HAP-1 (cell line): ENCODE measurements at regions not wholly inside any gene's neighbourhood (a gene's known extent, or its start where the extent isn't known, plus 50 kb on each side); places are given as distances from the start of the nearest gene placed in this dataset.

Experiments
- DNase-seq, 2 experiments: peaks; one replicate each; pipeline ENCODE4 v3.0.0-alpha.2; 2016 to 2020; ENCODE audit warnings: low spot score in 2 of 2
- H3K27me3 ChIP-seq: fragments of 250-450 bp; sonication (Bioruptor Pico); 2 replicates; pipeline ENCODE4 v1.5.1; 2020; ENCODE audit warnings: low read depth, mild to moderate bottlenecking, moderate library complexity
- H3K36me3 ChIP-seq: fragments of 250-450 bp; sonication (Bioruptor Pico); replicated peaks from 2 replicates; pipeline ENCODE4 v1.5.1; 2020; ENCODE audit warnings: mild to moderate bottlenecking
- H3K4me1 ChIP-seq: fragments of 250-450 bp; sonication (Bioruptor Pico); 2 replicates; pipeline ENCODE4 v1.5.1; 2020; ENCODE audit warnings: mild to moderate bottlenecking
- H3K4me3 ChIP-seq: fragments of 250-450 bp; sonication (Bioruptor Pico); 2 replicates; pipeline ENCODE4 v1.5.1; 2020; ENCODE audit warnings: mild to moderate bottlenecking, moderate library complexity
- H3K9me3 ChIP-seq: fragments of 250-450 bp; sonication (Bioruptor Pico); 2 replicates; pipeline ENCODE4 v1.5.1; 2020; ENCODE audit warnings: mild to moderate bottlenecking, moderate library complexity
- in situ Hi-C: fragments of 300-500 bp; cut with MboI; formaldehyde crosslinking; loops from 3 replicates; pipeline ENCODE4 v1.14.3; 2020; ENCODE audit warnings: low sequenced_read_pairs, inconsistent platforms, mixed read lengths

DNA sequence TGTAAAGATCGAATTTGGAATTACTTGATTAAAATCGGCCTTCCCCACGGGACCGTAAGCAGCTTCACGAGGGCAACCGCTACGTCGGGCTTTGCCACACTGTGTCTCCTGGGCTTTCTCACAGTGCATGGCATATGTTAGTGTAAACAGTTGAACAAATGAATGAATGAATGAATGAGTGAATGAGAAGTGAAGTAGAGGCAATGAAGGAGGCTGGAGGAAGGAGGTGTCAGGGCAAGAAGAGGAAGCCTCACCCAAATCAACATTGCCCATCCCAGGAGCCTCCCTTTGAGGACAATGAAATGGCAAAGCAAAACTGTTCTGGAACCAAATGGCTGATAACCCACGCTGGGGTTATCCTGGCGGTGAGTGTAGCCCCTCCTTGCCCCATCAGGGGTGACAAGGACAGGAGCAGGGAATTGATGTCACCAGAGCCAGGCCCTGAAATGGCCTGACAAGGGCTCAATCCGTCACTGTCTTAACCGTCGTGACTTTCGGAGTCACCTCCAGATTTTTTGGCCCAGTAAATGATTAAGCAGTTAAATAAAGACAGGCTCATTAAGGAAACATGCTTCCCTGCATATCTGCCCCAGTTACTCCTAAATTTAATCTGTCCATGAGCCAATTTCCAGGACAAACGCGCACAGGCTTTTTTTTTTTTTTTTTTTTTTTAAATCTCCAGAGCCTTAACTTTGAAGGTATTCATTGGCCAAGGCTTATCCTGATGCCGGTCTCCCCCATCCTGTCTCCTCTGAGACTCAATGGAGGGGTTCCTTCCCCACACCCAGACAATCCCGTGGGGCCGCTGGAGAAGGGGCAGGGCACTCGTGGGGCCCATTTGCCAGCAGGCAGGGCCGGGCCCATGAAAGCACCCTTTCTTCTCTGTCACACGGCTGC, 88.4 kb upstream of the BOD1 start:
- Histone ChIP-seq H3K27me3 (no peaks in the 10 kb centered on the region), H3K36me3 (no peaks in the 10 kb centered on the region), H3K9me3 (no peaks in the 10 kb centered on the region), H3K4me3 (no peak overlapping the region), H3K4me1 (no peaks in the 10 kb centered on the region)
- no peak for DNase-seq
- in situ Hi-C loops = no loop called here

DNA sequence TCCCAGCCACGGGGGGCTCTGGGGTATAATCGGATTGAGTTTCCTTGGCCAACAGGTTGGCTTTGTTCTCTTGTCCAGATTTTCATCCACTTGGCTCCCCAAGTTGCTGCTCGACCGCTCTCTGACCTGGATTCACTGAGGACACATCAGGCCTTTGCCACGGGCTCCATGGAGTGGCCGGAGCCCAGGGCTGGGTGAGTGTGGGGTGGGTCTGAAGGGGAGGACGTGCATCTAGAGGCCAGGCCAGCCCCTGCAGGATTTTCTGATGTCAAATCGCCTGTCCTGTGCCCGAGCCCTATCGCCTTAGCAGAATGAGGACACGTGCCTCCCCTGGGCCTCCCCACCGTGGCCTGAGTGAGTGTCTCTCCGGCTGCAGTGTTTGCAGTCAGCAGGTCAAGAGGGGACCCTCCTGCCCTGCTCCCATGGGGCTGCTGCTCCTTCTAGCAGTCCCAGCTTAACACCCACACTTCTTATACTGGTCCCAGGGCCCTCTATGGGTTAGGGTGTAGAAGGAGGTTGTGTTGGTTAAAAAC, 89.1 kb upstream of the BOD1 start:
- H3K4me1 ChIP-seq = no peaks in the 10 kb centered on the region
- H3K27me3 ChIP-seq = no peaks in the 10 kb centered on the region
- in situ Hi-C loops = no loop called here
- H3K4me3 ChIP-seq = no peak overlapping the region
- no peaks in the 10 kb centered on the region for H3K9me3 ChIP-seq
- no peaks in the 10 kb centered on the region for H3K36me3 ChIP-seq
- DNase-seq = no peak

DNA sequence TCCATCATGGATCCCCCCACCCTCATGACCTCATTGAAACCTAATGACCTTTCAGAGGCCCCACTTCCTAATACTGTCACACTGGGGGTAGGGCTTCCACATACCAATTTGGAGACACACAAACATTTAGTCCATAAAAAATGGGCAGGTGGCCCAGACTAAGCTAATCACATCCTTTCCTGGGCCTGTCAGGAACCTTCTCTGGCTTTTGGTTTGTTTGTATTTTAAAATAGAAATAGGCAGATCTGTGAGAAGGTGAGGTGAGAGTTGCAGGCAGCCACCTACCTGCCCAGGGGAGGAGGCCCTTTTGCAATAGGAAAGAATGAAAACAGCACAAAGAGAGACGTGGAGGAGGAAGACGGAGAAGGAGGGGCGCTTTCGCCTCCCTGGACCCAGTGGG, 90.2 kb upstream of the BOD1 start:
- DNase-seq = no peak
- Histone ChIP-seq H3K4me1 (no peaks in the 10 kb centered on the region), H3K4me3 (no peak overlapping the region), H3K27me3 (no peaks in the 10 kb centered on the region), H3K36me3 (no peaks in the 10 kb centered on the region), H3K9me3 (no peaks in the 10 kb centered on the region)
- in situ Hi-C loops = no loop called here

DNA sequence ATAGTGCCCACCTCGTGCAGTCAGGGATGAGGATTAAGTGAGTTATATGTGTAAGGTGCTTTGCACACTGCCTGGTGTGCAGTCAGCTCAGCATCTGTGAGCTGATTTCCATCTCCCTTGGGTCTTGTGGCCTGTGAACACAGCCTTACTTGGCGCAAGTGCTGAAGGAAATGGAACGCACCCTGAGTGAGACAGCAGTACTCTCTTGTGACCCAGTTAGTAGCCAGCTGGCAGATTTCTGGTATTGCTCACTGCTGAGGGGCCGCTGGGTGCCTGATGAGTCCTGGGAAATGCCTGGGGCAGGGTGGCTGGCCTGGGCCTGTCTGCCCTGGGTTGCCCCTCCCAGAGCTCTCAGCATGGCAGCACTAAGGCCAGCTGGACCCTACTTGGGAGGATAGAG, 90.9 kb upstream of the BOD1 start:
- in situ Hi-C loops = no loop called here
- no peak overlapping the region for H3K4me3 ChIP-seq

DNA sequence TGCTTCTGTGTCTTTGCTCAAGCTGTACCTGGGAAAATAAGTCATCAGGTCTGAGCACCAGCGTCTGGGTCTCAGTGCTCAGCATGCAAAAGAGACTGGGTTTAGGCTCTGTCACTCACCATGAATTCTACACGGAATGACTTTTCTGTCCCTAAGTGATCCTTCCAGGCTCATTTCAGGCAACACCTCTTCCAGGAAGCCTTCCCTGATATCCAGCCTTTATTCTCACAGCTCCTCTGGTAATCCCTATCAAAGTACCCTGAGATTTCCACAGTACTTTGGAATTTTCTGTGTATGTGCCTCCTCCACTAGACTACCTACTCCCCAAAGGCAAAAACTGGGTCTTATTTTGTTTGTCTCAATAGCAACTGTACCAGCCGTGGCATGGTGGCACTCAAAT, 92.7 kb upstream of the BOD1 start:
- no peak for DNase-seq
- no peaks in the 10 kb centered on the region for H3K36me3 ChIP-seq
- in situ Hi-C loops = no loop called here
- H3K4me1 ChIP-seq = no peaks in the 10 kb centered on the region
- no peak overlapping the region for H3K4me3 ChIP-seq
- H3K27me3 ChIP-seq = no peaks in the 10 kb centered on the region
- no peaks in the 10 kb centered on the region for H3K9me3 ChIP-seq

More for the DNA sequence above, 90.9 kb upstream of the BOD1 start:
- Histone ChIP-seq H3K27me3 (no peaks in the 10 kb centered on the region), H3K4me1 (no peaks in the 10 kb centered on the region), H3K9me3 (no peaks in the 10 kb centered on the region), H3K36me3 (no peaks in the 10 kb centered on the region)
- DNase-seq = no peak

DNA sequence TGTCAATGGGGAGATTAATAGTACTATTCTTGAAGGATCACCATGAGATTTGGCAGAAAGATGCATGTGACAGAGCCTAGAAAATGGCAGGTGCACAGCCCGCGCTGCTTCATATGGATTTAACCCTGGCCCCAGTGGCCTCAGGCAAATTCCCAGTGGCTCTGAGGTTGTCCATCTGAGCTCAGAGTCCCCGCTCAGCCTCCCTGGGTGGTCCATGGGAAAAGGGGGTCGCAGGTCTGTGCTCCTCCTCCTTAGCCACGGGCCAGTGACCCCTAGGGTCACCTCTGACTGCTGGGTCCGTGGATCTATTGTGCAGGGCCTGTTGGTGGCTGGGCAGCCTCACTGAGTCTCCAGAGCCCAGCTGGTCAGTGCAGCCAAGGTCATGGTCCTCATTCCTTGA, 93.3 kb upstream of the BOD1 start:
- no peaks in the 10 kb centered on the region for H3K36me3 ChIP-seq
- H3K27me3 ChIP-seq = no peaks in the 10 kb centered on the region
- no peaks in the 10 kb centered on the region for H3K9me3 ChIP-seq
- H3K4me3 ChIP-seq = no peak overlapping the region
- H3K4me1 ChIP-seq = no peaks in the 10 kb centered on the region
- in situ Hi-C loops = no loop called here
- no peak for DNase-seq

DNA sequence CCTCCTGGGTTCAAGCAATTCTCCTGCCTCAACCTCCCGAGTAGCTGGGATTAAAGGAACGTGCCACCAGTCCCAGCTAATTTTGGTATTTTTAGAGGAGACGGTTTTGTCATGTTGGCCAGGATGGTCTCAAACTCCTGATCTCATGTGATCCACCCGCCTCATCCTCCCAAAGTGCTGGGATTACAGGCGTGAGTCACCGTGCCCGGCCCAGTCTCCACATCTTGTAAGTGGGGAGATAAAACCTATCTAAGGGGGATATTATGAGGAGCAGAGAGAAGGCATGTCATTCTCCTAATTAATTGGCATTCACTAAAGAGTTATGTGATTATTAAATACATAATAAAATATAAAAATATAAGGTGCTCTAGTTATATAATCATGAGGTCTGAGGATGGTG, 94.1 kb upstream of the BOD1 start:
- no peak overlapping the region for H3K4me3 ChIP-seq
- no peaks in the 10 kb centered on the region for H3K27me3 ChIP-seq
- no peak for DNase-seq
- H3K9me3 ChIP-seq = no peaks in the 10 kb centered on the region
- in situ Hi-C loops = no loop called here
- H3K4me1 ChIP-seq = no peaks in the 10 kb centered on the region
- no peaks in the 10 kb centered on the region for H3K36me3 ChIP-seq

DNA sequence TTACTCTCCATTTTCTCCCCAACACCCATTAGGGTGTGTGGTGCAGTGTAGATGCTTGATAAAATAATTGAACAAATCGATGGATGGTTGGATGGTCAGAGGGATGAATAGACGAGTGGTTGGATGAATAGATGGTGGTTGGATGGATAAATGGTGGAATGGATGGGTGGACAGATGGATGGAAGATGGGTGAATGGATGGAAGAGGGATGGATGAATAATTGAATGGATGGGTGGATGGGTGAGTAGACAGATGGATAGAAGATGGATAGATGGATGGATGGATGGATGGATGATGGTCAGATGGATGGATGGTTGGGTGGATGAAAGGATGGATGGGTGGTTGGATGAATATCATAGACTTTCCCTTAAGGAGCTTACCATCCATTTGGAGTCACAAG, 95.0 kb upstream of the BOD1 start:
- Histone ChIP-seq H3K36me3 (no peaks in the 10 kb centered on the region), H3K4me3 (no peak overlapping the region), H3K4me1 (no peaks in the 10 kb centered on the region), H3K9me3 (no peaks in the 10 kb centered on the region), H3K27me3 (no peaks in the 10 kb centered on the region)
- in situ Hi-C loops = no loop called here
- DNase-seq = no peak

DNA sequence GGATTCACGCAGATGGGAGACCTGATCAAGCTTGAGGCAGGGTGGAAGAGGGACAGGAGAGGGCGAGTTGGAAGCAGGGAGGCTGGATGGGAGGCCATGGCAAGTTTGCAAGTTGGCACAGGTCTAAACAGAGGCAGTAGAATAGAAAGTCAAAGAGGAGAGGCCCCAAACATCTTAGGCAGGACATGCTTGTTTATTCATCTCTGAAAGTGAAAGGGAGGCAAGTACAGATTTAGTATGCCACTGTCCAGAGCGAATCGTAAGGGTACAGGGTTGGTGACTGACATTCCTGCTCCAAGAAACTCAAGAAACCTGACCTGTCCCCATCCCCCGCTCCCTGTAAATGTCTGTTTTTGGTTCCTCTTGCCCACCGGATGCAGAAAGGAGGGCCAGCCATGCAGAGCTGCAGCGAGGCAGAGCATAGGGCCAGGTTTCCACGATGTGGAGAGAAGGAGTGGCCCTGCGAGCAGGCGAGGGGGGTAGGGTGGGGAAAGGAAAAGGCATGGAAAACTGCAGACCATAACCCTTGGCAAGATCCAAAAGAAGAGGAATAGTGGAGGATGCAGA, 96.2 kb upstream of the BOD1 start:
- no peaks in the 10 kb centered on the region for H3K9me3 ChIP-seq
- H3K4me1 ChIP-seq = no peaks in the 10 kb centered on the region
- DNase-seq = no peak
- in situ Hi-C loops = no loop called here
- no peak overlapping the region for H3K4me3 ChIP-seq
- no peaks in the 10 kb centered on the region for H3K27me3 ChIP-seq
- no peaks in the 10 kb centered on the region for H3K36me3 ChIP-seq

DNA sequence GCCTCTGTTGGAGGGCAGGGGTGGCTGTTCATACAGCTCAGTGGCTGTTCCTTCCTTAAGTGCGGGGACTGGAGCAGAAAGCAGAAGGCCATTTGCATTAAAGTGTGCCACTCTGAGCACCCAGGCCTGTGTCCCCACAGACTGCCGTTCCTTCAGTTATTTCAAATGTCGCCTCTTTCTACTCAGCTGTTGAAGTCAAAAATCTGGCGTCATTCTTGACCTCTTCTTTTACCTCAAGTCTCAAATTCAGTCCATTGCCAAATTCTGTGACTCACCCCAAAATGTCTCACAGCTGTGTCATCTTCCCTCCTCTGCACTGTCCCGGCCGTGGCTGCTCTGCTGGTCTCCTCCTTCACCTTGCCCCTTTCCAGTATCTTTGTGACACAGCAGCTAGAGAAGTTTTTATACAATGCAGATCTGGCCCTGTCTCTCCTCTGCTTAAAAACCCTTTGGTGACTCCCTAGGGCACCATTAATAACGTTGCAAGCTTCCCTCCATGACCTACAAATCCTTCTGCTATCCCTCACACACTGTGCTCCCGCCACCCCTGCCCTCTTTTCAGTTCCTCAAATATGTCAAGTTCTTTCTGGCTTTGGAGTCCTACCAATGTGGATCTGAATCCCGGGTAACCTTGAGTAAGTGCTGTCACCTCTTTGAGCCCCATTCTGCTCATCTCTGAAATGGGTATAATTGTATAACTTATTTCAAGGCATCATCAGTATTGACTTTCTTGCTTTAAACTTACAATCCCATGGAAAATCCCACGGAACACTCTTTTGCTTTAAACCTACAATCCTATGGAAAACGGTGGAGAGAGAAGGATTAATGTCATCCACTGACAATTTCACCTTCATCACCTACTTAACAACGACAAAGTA, 98.3 kb upstream of the BOD1 start:
- in situ Hi-C loops = no loop called here
- Histone ChIP-seq H3K36me3 (no peaks in the 10 kb centered on the region), H3K4me3 (no peak overlapping the region), H3K4me1 (no peaks in the 10 kb centered on the region), H3K27me3 (no peaks in the 10 kb centered on the region), H3K9me3 (no peaks in the 10 kb centered on the region)
- DNase-seq = no peak

DNA sequence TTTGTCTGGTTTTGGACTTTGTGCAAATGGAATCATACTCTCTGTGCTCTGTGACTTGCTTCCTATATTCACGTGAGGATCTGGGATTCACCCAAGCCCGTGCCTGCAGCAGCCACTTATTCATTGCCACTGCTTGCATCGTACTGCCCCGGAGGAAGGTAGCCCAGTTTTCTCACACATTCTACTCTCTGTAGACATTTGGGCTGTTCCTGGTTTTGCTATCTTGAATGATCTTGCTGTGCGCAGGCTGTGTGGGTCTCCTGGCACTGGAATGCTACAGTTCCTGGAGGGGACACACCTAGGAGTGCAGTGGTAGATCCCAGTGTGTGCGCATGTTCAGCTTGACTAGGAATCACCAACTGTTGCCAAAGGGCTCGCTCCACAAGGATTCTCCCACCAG, 99.2 kb upstream of the BOD1 start:
- Histone ChIP-seq H3K36me3 (no peaks in the 10 kb centered on the region), H3K27me3 (no peaks in the 10 kb centered on the region), H3K4me1 (no peaks in the 10 kb centered on the region), H3K9me3 (no peaks in the 10 kb centered on the region), H3K4me3 (no peak overlapping the region)
- in situ Hi-C loops = no loop called here
- no peak for DNase-seq

DNA sequence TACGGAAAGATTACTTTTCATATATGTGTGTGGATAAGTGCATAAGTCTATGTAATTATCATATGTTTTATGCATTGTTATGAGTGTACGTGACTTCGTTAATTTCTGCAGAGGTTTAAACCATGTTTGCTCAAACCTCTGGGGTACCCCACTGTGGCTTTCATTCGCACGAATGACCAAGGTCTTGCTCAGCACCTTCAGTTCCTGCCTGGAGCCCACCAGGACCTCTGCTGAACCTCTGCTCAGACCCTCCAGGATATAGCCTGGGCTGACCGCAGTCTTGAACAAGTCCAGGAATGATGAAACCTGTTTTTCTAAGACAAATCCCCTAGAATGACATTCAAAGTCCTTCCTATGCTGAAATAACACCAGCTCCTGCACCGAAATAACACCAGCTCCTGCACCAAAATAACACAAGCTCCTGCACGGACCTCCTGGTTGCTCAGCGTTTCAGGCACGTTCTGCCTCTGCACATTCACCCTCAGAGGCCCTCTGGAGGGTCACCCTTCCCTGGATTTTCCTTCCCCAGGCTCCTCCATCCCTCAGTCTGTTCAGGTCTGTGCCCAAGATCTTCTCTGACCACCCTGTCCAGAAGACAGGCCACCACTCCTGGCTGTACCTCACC, 99.7 kb upstream of the BOD1 start:
- no peaks in the 10 kb centered on the region for H3K27me3 ChIP-seq
- no peak overlapping the region for H3K4me3 ChIP-seq
- H3K36me3 ChIP-seq = no peaks in the 10 kb centered on the region
- no peaks in the 10 kb centered on the region for H3K9me3 ChIP-seq
- no peaks in the 10 kb centered on the region for H3K4me1 ChIP-seq
- in situ Hi-C loops = no loop called here
- DNase-seq = no peak

DNA sequence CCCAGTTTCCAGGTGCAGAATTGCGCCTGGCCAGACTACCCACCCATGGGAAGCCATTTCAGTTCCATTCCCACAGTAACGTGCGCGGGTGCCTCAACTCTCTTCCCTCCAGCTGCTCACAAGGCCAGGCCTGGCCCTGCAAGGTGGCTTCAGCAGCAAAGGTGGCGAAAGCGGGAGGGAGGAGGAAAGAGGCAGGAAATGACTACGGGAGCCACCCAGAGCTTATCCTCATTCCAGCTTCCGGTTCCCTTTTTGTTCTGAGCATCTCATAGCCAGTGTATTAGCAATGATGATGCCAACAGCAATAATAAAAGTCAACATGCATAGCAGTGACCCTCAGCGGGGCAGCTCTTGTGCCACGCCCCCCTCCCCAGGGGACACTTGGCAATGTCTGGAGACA, 101.5 kb upstream of the BOD1 start:
- in situ Hi-C loops = no loop called here
- Histone ChIP-seq H3K36me3 (no peaks in the 10 kb centered on the region), H3K4me3 (no peak overlapping the region), H3K9me3 (no peaks in the 10 kb centered on the region), H3K27me3 (no peaks in the 10 kb centered on the region), H3K4me1 (no peaks in the 10 kb centered on the region)
- no peak for DNase-seq
